ENCODE measurements at regions not wholly inside any gene's neighbourhood (a gene's known extent, or its start where the extent isn't known, plus 50 kb on each side); places are given as distances from the start of the nearest gene placed in this dataset.

DNA sequence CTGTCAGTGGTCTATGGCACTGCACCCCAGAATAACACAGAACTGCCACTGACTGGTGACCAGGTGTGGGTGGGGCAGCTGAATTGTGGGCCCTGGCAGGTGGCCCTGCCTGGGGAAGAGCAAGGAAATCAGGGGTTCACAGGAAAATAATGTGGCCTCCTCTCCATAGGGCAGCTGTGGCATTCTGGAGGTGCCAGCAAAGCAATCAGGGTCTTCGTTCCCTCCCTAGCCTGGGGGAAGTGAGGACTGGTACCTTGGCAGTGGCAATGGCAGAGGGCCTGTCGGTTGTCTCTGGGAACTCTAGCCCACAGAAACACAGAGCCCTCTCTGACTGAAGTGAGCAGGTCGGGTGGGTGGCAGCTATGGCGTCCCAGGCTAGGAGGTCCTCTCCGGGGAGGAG, 223.0 kb downstream of the GRIA2 start:
- Histone ChIP-seq H3K4me3 (ENCODE audit: low read length) (no peak overlapping the region), H3K36me3 (ENCODE audit: insufficient read depth, low read length) (no peaks in the 10 kb centered on the region), H3K27ac (ENCODE audit: low read depth in 1 of 2, low read length in 2 of 2) (no peak overlapping the region), H3K27me3 (ENCODE audit: control insufficient read depth in 1 of 2, insufficient read depth in 2 of 2, low read length in 2 of 2) (no peaks in the 10 kb centered on the region), H3K4me1 (ENCODE audit: insufficient read depth, low read length) (no peaks in the 10 kb centered on the region), H3K9me3 (ENCODE audit: control insufficient read depth in 1 of 2, insufficient read depth in 1 of 2, low read length in 2 of 2) (peaks cover 0 to 20% of the 10 kb centered on the region in 2 experiments)
- Mint-ChIP-seq H3K36me3 (ENCODE audit: low read depth) (no peaks in the 10 kb centered on the region), H3K4me3 (no peak overlapping the region), H3K27ac (no peak overlapping the region), H3K9me3 (peaks cover 3% of the 10 kb centered on the region), H3K4me1 (ENCODE audit: low read depth) (no peaks in the 10 kb centered on the region), H3K27me3 (no peaks in the 10 kb centered on the region)
- POLR2A ChIA-PET = no interaction called here
- DNase-seq (no peak), ATAC-seq (ENCODE audit: poor library complexity) (no peak)
- TF ChIP-seq, protein P1, sequence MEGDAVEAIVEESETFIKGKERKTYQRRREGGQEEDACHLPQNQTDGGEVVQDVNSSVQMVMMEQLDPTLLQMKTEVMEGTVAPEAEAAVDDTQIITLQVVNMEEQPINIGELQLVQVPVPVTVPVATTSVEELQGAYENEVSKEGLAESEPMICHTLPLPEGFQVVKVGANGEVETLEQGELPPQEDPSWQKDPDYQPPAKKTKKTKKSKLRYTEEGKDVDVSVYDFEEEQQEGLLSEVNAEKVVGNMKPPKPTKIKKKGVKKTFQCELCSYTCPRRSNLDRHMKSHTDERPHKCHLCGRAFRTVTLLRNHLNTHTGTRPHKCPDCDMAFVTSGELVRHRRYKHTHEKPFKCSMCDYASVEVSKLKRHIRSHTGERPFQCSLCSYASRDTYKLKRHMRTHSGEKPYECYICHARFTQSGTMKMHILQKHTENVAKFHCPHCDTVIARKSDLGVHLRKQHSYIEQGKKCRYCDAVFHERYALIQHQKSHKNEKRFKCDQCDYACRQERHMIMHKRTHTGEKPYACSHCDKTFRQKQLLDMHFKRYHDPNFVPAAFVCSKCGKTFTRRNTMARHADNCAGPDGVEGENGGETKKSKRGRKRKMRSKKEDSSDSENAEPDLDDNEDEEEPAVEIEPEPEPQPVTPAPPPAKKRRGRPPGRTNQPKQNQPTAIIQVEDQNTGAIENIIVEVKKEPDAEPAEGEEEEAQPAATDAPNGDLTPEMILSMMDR (IDR thresholded peaks at IDR 0.05) = no peak
- intact Hi-C loops (cut with DNase I, micrococcal nuclease) = no loop called here
- CTCF ChIA-PET = no interaction called here

DNA sequence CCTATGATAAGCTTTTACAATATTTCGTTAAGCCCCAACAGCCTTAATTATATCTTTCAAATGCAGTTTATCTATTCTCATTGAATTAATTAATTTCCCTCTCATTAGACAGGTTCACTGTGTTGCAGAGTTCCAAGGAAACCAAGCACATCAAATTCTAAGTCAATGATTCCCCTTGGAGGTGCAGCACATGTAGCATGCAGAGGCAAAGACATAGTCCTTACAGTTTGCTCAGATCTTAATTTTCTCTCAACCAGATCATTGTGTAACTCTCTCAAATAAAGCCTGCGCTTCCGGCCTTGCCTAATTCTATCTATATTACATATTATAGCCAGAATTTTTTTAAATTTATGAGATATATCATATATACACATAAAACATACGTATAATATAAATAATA, 205.4 kb downstream of the GRIA2 start:
- H3K36me3 Mint-ChIP-seq (ENCODE audit: low read depth) = no peaks in the 10 kb centered on the region
- ChIA-PET CTCF (no interaction called here), POLR2A (no interaction called here)
- H3K9me3 Mint-ChIP-seq = peaks cover 14% of the 10 kb centered on the region
- no peak overlapping the region for H3K27ac Mint-ChIP-seq
- intact Hi-C loops (cut with DNase I, micrococcal nuclease) = no loop called here
- ATAC-seq (ENCODE audit: poor library complexity) (no peak), DNase-seq (no peak)
- no peak overlapping the region for H3K4me3 Mint-ChIP-seq
- H3K4me1 Mint-ChIP-seq (ENCODE audit: low read depth) = no peaks in the 10 kb centered on the region
- Histone ChIP-seq H3K4me1 (ENCODE audit: insufficient read depth, low read length) (no peaks in the 10 kb centered on the region), H3K4me3 (ENCODE audit: low read length) (no peak overlapping the region), H3K27ac (ENCODE audit: low read depth in 1 of 2, low read length in 2 of 2) (no peak overlapping the region), H3K36me3 (ENCODE audit: insufficient read depth, low read length) (no peaks in the 10 kb centered on the region), H3K9me3 (ENCODE audit: control insufficient read depth in 1 of 2, insufficient read depth in 1 of 2, low read length in 2 of 2) (peaks cover 0 to 8% of the 10 kb centered on the region in 2 experiments), H3K27me3 (ENCODE audit: control insufficient read depth in 1 of 2, insufficient read depth in 2 of 2, low read length in 2 of 2) (no peaks in the 10 kb centered on the region)
- TF ChIP-seq, protein P1 (IDR thresholded peaks at IDR 0.05) = no peak
- no peaks in the 10 kb centered on the region for H3K27me3 Mint-ChIP-seq

DNA sequence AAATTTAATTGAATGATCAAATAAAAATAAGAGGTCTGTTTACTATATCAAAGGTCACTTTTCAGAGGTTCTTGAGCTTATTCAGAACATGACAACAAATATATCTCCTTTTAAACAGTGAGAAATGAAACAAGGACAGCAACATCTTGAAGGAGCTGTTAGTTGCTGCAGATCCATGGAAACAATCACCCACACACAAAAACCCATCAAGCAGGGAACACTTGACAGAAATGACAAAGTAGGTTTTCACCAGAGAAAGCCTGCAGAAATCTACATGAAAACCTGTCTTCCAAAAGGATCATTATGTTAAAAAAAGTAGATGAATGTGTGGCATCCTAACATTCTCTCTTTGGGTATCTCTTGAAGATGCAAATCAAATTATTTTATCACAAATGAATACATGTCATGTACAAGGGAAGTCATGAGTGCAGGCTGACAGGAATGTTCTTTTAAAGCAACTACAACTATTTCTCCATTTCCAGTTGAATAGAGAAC, 203.0 kb downstream of the GRIA2 start:
- no peak for ATAC-seq (ENCODE audit: poor library complexity)
- Mint-ChIP-seq H3K27me3 (no peaks in the 10 kb centered on the region), H3K9me3 (peaks cover 14% of the 10 kb centered on the region), H3K4me3 (no peak overlapping the region), H3K27ac (no peak overlapping the region), H3K4me1 (ENCODE audit: low read depth) (no peaks in the 10 kb centered on the region), H3K36me3 (ENCODE audit: low read depth) (no peaks in the 10 kb centered on the region)
- ChIA-PET POLR2A (no interaction called here), CTCF (no interaction called here)
- no peak overlapping the region for H3K4me3 ChIP-seq (ENCODE audit: low read length)
- intact Hi-C loops (cut with DNase I, micrococcal nuclease) = no loop called here
- no peaks in the 10 kb centered on the region for H3K4me1 ChIP-seq (ENCODE audit: insufficient read depth, low read length)
- H3K27me3 ChIP-seq (ENCODE audit: control insufficient read depth in 1 of 2, insufficient read depth in 2 of 2, low read length in 2 of 2) = no peaks in the 10 kb centered on the region
- TF ChIP-seq, protein P1 (IDR thresholded peaks at IDR 0.05) = no peak
- H3K27ac ChIP-seq (ENCODE audit: low read depth in 1 of 2, low read length in 2 of 2) = no peak overlapping the region
- DNase-seq = no peak
- H3K9me3 ChIP-seq (ENCODE audit: control insufficient read depth in 1 of 2, insufficient read depth in 1 of 2, low read length in 2 of 2) = peaks cover 0 to 8% of the 10 kb centered on the region in 2 experiments
- H3K36me3 ChIP-seq (ENCODE audit: insufficient read depth, low read length) = no peaks in the 10 kb centered on the region
